SK-N-SH (cell line): ENCODE measurements at regions not wholly inside any gene's neighbourhood (a gene's known extent, or its start where the extent isn't known, plus 50 kb on each side); places are given as distances from the start of the nearest gene placed in this dataset.

ENCODE experiments used
- EP300 ChIP-seq, 2 experiments: IDR thresholded peaks; 2 replicates each; pipeline versions ENCODE4 v1.4.0 to v1.6.1; 2012; ENCODE audit warnings: borderline replicate concordance in 1 of 2, low read depth in 1 of 2, low read length in 1 of 2
- EZH2phosphoT487 ChIP-seq: fragments of 200-600 bp; sonication (generic); IDR thresholded peaks from 2 replicates; pipeline ENCODE4 v1.6.1; 2017; ENCODE audit warnings: low read depth, mixed run types, mild to moderate bottlenecking, antibody characterized with exemption, moderate library complexity, borderline replicate concordance
- RCOR1 ChIP-seq: fragments of 150-350 bp; IDR thresholded peaks from 2 replicates; pipeline ENCODE4 v1.6.1; 2017; ENCODE audit warnings: antibody characterized with exemption, low read length
- TF ChIP-seq, protein P1 (sequence below): fragments of 200-600 bp; sonication (generic); IDR thresholded peaks from 2 replicates; pipeline ENCODE4 v1.6.1; 2017; ENCODE audit warnings: antibody characterized with exemption, mild to moderate bottlenecking, moderate library complexity
- TF ChIP-seq, protein P2 (sequence below): IDR thresholded peaks from 2 replicates; pipeline ENCODE4 v1.4.0; 2012; ENCODE audit warnings: low read depth, borderline replicate concordance
- TF ChIP-seq, protein P3 (sequence below): IDR thresholded peaks from 2 replicates; pipeline ENCODE4 v1.4.0; 2012; ENCODE audit warnings: low read depth, borderline replicate concordance

DNA sequence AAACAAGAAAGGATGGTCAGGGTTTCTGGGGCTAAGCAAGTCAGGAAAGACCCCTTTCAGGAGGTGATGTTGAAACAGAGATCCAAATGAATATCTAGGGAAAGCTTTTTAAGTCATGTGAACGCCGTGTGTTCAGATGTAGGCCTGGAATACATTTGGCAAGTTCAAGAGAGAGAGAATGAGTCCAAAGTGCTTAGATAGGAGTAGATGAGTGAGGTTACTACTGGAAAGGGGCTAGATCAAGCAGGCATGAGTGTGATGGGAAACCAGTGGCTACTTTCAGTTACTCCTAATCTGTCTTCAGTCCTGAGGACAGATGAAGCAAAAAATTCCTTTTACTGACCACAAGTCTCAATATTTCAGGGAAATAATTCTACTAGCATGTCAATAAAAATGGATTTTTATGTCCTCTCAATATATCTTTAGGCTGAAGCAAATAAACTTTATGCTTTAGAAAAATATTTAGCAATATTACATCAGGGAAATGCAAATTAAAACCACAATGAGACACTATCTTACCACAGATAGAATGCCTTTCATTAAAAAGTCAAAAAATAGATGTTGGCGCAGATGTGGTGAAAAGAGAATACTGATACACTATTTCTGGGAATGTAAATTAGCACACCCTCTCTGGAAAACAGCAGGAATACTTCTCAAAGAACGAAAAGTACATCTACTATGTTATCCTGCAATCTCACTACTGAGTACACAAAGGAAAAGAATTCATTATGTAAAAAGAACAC lies 1085.0 kb upstream of the TENM4 start:
- TF ChIP-seq, protein P1, sequence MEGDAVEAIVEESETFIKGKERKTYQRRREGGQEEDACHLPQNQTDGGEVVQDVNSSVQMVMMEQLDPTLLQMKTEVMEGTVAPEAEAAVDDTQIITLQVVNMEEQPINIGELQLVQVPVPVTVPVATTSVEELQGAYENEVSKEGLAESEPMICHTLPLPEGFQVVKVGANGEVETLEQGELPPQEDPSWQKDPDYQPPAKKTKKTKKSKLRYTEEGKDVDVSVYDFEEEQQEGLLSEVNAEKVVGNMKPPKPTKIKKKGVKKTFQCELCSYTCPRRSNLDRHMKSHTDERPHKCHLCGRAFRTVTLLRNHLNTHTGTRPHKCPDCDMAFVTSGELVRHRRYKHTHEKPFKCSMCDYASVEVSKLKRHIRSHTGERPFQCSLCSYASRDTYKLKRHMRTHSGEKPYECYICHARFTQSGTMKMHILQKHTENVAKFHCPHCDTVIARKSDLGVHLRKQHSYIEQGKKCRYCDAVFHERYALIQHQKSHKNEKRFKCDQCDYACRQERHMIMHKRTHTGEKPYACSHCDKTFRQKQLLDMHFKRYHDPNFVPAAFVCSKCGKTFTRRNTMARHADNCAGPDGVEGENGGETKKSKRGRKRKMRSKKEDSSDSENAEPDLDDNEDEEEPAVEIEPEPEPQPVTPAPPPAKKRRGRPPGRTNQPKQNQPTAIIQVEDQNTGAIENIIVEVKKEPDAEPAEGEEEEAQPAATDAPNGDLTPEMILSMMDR, result no peak
- no peak for TF ChIP-seq RCOR1
- TF ChIP-seq, protein P2, sequence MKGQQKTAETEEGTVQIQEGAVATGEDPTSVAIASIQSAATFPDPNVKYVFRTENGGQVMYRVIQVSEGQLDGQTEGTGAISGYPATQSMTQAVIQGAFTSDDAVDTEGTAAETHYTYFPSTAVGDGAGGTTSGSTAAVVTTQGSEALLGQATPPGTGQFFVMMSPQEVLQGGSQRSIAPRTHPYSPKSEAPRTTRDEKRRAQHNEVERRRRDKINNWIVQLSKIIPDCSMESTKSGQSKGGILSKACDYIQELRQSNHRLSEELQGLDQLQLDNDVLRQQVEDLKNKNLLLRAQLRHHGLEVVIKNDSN, result no peak
- TF ChIP-seq EZH2phosphoT487, result no peak
- TF ChIP-seq, protein P3, sequence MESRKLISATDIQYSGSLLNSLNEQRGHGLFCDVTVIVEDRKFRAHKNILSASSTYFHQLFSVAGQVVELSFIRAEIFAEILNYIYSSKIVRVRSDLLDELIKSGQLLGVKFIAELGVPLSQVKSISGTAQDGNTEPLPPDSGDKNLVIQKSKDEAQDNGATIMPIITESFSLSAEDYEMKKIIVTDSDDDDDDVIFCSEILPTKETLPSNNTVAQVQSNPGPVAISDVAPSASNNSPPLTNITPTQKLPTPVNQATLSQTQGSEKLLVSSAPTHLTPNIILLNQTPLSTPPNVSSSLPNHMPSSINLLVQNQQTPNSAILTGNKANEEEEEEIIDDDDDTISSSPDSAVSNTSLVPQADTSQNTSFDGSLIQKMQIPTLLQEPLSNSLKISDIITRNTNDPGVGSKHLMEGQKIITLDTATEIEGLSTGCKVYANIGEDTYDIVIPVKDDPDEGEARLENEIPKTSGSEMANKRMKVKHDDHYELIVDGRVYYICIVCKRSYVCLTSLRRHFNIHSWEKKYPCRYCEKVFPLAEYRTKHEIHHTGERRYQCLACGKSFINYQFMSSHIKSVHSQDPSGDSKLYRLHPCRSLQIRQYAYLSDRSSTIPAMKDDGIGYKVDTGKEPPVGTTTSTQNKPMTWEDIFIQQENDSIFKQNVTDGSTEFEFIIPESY, result no peak
- TF ChIP-seq EP300 (IDR thresholded peaks at IDR 0.05; ENCODE audit: borderline replicate concordance in 1 of 2, low read depth in 1 of 2, low read length in 1 of 2), result no peak
